SK-N-SH (cell line): ENCODE measurements at regions not wholly inside any gene's neighbourhood (a gene's known extent, or its start where the extent isn't known, plus 50 kb on each side); places are given as distances from the start of the nearest gene placed in this dataset.

Experiments
- CTCF ChIA-PET: fragments of 300-600, 350-600 bp; formaldehyde crosslinking; extraction: SDS; loops from one replicate; lab custom pipeline; 2021; lab: Yijun Ruan, JAX
- POLR2A ChIA-PET: fragments of 350-600 bp; sonication (Branson Sonifier 250); formaldehyde crosslinking; extraction: SDS; loops from one replicate; lab custom pipeline; 2020; ENCODE audit warnings: antibody characterized with exemption, inconsistent platforms; lab: Yijun Ruan, JAX
- DNase-seq: peaks from one replicate; pipeline ENCODE4 v3.0.0; 2012
- H2AFZ ChIP-seq: fragments of 200-600 bp; sonication (generic); 2 replicates; pipeline ENCODE4 v1.8.1; 2016; ENCODE audit warnings: antibody characterized with exemption, mild to moderate bottlenecking, low read depth
- H3F3A ChIP-seq: fragments of 200-600 bp; sonication (generic); replicated peaks from 2 replicates; pipeline ENCODE3; 2016; ENCODE audit warnings: antibody characterized with exemption, mild to moderate bottlenecking; ENCODE audit not compliant: insufficient read depth
- H3K27ac ChIP-seq, 2 experiments: fragments of 200-500 bp in 1 of 2; fragments of 200-600 bp in 1 of 2; sonication (Bioruptor generic) in 1 of 2; sonication (generic), shearing (Covaris generic) in 1 of 2; 2 replicates each; pipeline versions ENCODE4 v1.5.1 to v1.6.1; 2014 to 2016; ENCODE audit warnings: low read depth in 2 of 2, inconsistent platforms in 1 of 2, low read length in 1 of 2, mild to moderate bottlenecking in 1 of 2, mixed read lengths in 1 of 2
- H3K27me3 ChIP-seq: fragments of 200-600 bp; sonication (generic), shearing (Covaris generic); 2 replicates; pipeline ENCODE4 v1.6.1; 2016; ENCODE audit warnings: mixed run types; ENCODE audit not compliant: insufficient read depth
- H3K36me3 ChIP-seq, 2 experiments: fragments of 200-500 bp in 1 of 2; fragments of 200-600 bp in 1 of 2; sonication (Bioruptor generic) in 1 of 2; sonication (generic) in 1 of 2; replicated peaks in 1 of 2; 2 replicates each; pipeline versions ENCODE3 to v1.5.1; 2014 to 2016; ENCODE audit warnings: low read length in 1 of 2, mild to moderate bottlenecking in 1 of 2; ENCODE audit not compliant: insufficient read depth in 2 of 2, control insufficient read depth in 1 of 2
- H3K4me1 ChIP-seq, 2 experiments: fragments of 200-500 bp in 1 of 2; fragments of 200-600 bp in 1 of 2; sonication (Bioruptor generic) in 1 of 2; sonication (generic), shearing (Covaris generic) in 1 of 2; 2 replicates each; pipeline versions ENCODE4 v1.5.1 to v1.6.1; 2014 to 2016; ENCODE audit warnings: low read depth in 1 of 2, low read length in 1 of 2, mixed run types in 1 of 2; ENCODE audit not compliant: insufficient read depth in 2 of 2, control insufficient read depth in 1 of 2
- H3K4me2 ChIP-seq: fragments of 200-600 bp; sonication (generic), shearing (Covaris generic); 2 replicates; pipeline ENCODE4 v1.6.1; 2017; ENCODE audit warnings: mixed run types
- H3K4me3 ChIP-seq, 2 experiments: fragments of 200-500 bp in 1 of 2; fragments of 200-600 bp in 1 of 2; sonication (Bioruptor generic) in 1 of 2; sonication (generic), shearing (Covaris generic) in 1 of 2; 2 replicates each; pipeline versions ENCODE4 v1.5.1 to v1.8.1; 2014 to 2016; ENCODE audit warnings: low read depth in 2 of 2, inconsistent platforms in 1 of 2, low read length in 1 of 2, mild to moderate bottlenecking in 1 of 2, mixed read lengths in 1 of 2, moderate library complexity in 1 of 2
- H3K79me2 ChIP-seq: fragments of 200-600 bp; sonication (generic); 2 replicates; pipeline ENCODE4 v1.8.1; 2017; ENCODE audit warnings: mild to moderate bottlenecking; ENCODE audit not compliant: insufficient read depth
- H3K9ac ChIP-seq: fragments of 200-600 bp; sonication (generic); 2 replicates; pipeline ENCODE4 v1.6.1; 2017; ENCODE audit warnings: mixed run types
- H3K9me2 ChIP-seq: fragments of 200-600 bp; sonication (generic); 2 replicates; pipeline ENCODE4 v1.6.1; 2017; ENCODE audit warnings: mixed run types
- H3K9me3 ChIP-seq: fragments of 200-600 bp; sonication (generic); 2 replicates; pipeline ENCODE4 v1.6.1; 2017; ENCODE audit warnings: mixed run types, mild to moderate bottlenecking, moderate library complexity
- H4K20me1 ChIP-seq: fragments of 200-600 bp; sonication (generic); 2 replicates; pipeline ENCODE4 v1.6.1; 2017; ENCODE audit warnings: mild to moderate bottlenecking, mixed run types; ENCODE audit not compliant: insufficient read depth
- CHD2 ChIP-seq: fragments of 150-350 bp; IDR thresholded peaks from 2 replicates; pipeline ENCODE4 v1.6.1; 2018; ENCODE audit warnings: low read length; ENCODE audit not compliant: partially characterized antibody
- FOSL2 ChIP-seq: IDR thresholded peaks from 2 replicates; pipeline ENCODE4 v1.4.0; 2012; ENCODE audit warnings: low read depth, mild to moderate bottlenecking, moderate library complexity, borderline replicate concordance
- GABPA ChIP-seq: IDR thresholded peaks from 2 replicates; pipeline ENCODE4 v1.4.0; 2012; ENCODE audit warnings: low read depth, mild to moderate bottlenecking
- GATA2 ChIP-seq: sonication (generic); formaldehyde crosslinking; IDR thresholded peaks from 2 replicates; pipeline ENCODE4 v1.5.0; 2020; ENCODE audit warnings: mild to moderate bottlenecking, missing genetic modification reagents
- JUND ChIP-seq: IDR thresholded peaks from 2 replicates; pipeline ENCODE4 v1.4.0; 2012
- MEF2A ChIP-seq: IDR thresholded peaks from 2 replicates; pipeline ENCODE4 v1.4.0; 2012; ENCODE audit warnings: low read depth, borderline replicate concordance
- POLR2AphosphoS5 ChIP-seq: IDR thresholded peaks from 2 replicates; pipeline ENCODE4 v1.6.1; 2012; ENCODE audit warnings: low read depth, low read length
- RAD21 ChIP-seq: IDR thresholded peaks from 2 replicates; pipeline ENCODE4 v1.6.1; 2012; ENCODE audit warnings: mild to moderate bottlenecking, low read length
- RCOR1 ChIP-seq: fragments of 150-350 bp; IDR thresholded peaks from 2 replicates; pipeline ENCODE4 v1.6.1; 2017; ENCODE audit warnings: antibody characterized with exemption, low read length
- RXRA ChIP-seq: IDR thresholded peaks from 2 replicates; pipeline ENCODE4 v1.4.0; 2012; ENCODE audit warnings: low read depth, mild to moderate bottlenecking, borderline replicate concordance
- YY1 ChIP-seq: IDR thresholded peaks from 2 replicates; pipeline ENCODE4 v1.4.0; 2012; ENCODE audit warnings: low read depth, mild to moderate bottlenecking
- whole genome bisulfite sequencing: methylation state at CpG from one replicate; pipeline ENCODE4 v1.1.6; 2017; ENCODE audit warnings: low lambda C conversion rate; 5-methylcytosine and 5-hydroxymethylcytosine counted together
- TF ChIP-seq, protein P1 (sequence below): IDR thresholded peaks from 2 replicates; pipeline ENCODE4 v1.4.0; 2012; ENCODE audit warnings: low read depth
- TF ChIP-seq, protein P2 (sequence below): IDR thresholded peaks from 2 replicates; pipeline ENCODE4 v1.4.0; 2012; ENCODE audit warnings: low read depth, borderline replicate concordance
- TF ChIP-seq, protein P3 (sequence below): fragments of 150-350 bp; IDR thresholded peaks from 2 replicates; pipeline ENCODE4 v1.6.1; 2016; ENCODE audit warnings: mild to moderate bottlenecking, low read depth, low read length
- TF ChIP-seq, protein P4 (sequence below): IDR thresholded peaks from 2 replicates; pipeline ENCODE4 v1.6.1; 2012; ENCODE audit warnings: mild to moderate bottlenecking, low read depth, low read length, moderate library complexity
- TF ChIP-seq, protein P5 (sequence below): IDR thresholded peaks from 2 replicates; pipeline ENCODE4 v1.4.0; 2012; ENCODE audit warnings: low read depth, borderline replicate concordance

DNA sequence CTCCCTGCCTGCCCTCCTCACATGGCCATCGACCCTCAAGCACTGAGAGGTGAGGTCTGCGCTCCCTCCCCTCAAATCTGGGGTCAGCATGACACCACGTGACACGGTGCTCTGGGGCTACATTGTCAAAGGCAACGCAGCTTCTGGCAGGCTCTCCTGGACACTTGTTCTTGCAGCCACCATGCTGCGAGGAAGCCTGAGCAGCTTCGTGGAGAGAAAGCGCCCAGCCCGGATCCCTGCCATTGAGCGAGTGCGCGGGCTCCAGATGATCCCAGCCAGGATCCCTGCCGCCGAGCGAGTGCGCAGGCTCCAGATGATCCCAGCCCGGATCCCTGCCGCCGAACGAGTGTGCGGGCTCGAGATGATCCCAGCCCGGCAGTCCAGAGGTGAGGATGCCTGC lies 70.9 kb upstream of the METRNL start:
- no peak overlapping the region for H3K9ac ChIP-seq
- H3K79me2 ChIP-seq: no peaks in the 10 kb centered on the region
- CTCF ChIA-PET: no interaction called here
- no peaks in the 10 kb centered on the region for H3K9me3 ChIP-seq
- WGBS: 91% methylated on average over 11 of the region's 23 CpGs
- no peaks in the 10 kb centered on the region for H3K27me3 ChIP-seq
- peaks cover 5 to 14% of the 10 kb centered on the region in 2 experiments for H3K36me3 ChIP-seq
- no peaks in the 10 kb centered on the region for H4K20me1 ChIP-seq
- no peaks in the 10 kb centered on the region; a peak in 1 of 4 replicates for H3K4me1 ChIP-seq
- DNase-seq: peak; percentile 27
- no peak overlapping the region for H2AFZ ChIP-seq
- POLR2A ChIA-PET: no interaction called here
- H3K27ac ChIP-seq: no peak overlapping the region
- no peak overlapping the region for H3K4me2 ChIP-seq
- no peaks in the 10 kb centered on the region for H3F3A ChIP-seq
- no peak overlapping the region for H3K4me3 ChIP-seq
- H3K9me2 ChIP-seq: no peaks in the 10 kb centered on the region
- TF ChIP-seq MEF2A (no peak), JUND (no peak), GATA2 (CRISPR knock-in tag) (no peak), YY1 (no peak), CHD2 (no peak), RXRA (no peak), RCOR1 (no peak), RAD21 (no peak), GABPA (no peak), POLR2AphosphoS5 (no peak), FOSL2 (no peak)
- TF ChIP-seq, protein P1, sequence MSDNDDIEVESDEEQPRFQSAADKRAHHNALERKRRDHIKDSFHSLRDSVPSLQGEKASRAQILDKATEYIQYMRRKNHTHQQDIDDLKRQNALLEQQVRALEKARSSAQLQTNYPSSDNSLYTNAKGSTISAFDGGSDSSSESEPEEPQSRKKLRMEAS: no peak
- TF ChIP-seq, protein P2, sequence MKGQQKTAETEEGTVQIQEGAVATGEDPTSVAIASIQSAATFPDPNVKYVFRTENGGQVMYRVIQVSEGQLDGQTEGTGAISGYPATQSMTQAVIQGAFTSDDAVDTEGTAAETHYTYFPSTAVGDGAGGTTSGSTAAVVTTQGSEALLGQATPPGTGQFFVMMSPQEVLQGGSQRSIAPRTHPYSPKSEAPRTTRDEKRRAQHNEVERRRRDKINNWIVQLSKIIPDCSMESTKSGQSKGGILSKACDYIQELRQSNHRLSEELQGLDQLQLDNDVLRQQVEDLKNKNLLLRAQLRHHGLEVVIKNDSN: no peak
- TF ChIP-seq, protein P3, sequence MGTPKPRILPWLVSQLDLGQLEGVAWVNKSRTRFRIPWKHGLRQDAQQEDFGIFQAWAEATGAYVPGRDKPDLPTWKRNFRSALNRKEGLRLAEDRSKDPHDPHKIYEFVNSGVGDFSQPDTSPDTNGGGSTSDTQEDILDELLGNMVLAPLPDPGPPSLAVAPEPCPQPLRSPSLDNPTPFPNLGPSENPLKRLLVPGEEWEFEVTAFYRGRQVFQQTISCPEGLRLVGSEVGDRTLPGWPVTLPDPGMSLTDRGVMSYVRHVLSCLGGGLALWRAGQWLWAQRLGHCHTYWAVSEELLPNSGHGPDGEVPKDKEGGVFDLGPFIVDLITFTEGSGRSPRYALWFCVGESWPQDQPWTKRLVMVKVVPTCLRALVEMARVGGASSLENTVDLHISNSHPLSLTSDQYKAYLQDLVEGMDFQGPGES: no peak
- TF ChIP-seq, protein P4, sequence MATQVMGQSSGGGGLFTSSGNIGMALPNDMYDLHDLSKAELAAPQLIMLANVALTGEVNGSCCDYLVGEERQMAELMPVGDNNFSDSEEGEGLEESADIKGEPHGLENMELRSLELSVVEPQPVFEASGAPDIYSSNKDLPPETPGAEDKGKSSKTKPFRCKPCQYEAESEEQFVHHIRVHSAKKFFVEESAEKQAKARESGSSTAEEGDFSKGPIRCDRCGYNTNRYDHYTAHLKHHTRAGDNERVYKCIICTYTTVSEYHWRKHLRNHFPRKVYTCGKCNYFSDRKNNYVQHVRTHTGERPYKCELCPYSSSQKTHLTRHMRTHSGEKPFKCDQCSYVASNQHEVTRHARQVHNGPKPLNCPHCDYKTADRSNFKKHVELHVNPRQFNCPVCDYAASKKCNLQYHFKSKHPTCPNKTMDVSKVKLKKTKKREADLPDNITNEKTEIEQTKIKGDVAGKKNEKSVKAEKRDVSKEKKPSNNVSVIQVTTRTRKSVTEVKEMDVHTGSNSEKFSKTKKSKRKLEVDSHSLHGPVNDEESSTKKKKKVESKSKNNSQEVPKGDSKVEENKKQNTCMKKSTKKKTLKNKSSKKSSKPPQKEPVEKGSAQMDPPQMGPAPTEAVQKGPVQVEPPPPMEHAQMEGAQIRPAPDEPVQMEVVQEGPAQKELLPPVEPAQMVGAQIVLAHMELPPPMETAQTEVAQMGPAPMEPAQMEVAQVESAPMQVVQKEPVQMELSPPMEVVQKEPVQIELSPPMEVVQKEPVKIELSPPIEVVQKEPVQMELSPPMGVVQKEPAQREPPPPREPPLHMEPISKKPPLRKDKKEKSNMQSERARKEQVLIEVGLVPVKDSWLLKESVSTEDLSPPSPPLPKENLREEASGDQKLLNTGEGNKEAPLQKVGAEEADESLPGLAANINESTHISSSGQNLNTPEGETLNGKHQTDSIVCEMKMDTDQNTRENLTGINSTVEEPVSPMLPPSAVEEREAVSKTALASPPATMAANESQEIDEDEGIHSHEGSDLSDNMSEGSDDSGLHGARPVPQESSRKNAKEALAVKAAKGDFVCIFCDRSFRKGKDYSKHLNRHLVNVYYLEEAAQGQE: no peak
- TF ChIP-seq, protein P5, sequence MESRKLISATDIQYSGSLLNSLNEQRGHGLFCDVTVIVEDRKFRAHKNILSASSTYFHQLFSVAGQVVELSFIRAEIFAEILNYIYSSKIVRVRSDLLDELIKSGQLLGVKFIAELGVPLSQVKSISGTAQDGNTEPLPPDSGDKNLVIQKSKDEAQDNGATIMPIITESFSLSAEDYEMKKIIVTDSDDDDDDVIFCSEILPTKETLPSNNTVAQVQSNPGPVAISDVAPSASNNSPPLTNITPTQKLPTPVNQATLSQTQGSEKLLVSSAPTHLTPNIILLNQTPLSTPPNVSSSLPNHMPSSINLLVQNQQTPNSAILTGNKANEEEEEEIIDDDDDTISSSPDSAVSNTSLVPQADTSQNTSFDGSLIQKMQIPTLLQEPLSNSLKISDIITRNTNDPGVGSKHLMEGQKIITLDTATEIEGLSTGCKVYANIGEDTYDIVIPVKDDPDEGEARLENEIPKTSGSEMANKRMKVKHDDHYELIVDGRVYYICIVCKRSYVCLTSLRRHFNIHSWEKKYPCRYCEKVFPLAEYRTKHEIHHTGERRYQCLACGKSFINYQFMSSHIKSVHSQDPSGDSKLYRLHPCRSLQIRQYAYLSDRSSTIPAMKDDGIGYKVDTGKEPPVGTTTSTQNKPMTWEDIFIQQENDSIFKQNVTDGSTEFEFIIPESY: no peak
